ENCODE measurements at regions not wholly inside any gene's neighbourhood (a gene's known extent, or its start where the extent isn't known, plus 50 kb on each side); places are given as distances from the start of the nearest gene placed in this dataset.

GRCh38 chr2:149884871-149885270 lies 297.3 kb upstream of the MMADHC start:
- no peak for DNase-seq (ENCODE audit: low read depth)
- TF ChIP-seq CTCF (IDR thresholded peaks at IDR 0.05; ENCODE audit: low read length, missing control alignments), result no peak
- no peak overlapping the region for H3K4me3 ChIP-seq (replicated peaks; ENCODE audit: low read depth, low read length)

- no peak for TF ChIP-seq CTCF (IDR thresholded peaks at IDR 0.05; ENCODE audit: low read length, missing control alignments)
- DNase-seq (ENCODE audit: low read depth), result peak; percentile 21
- no peak overlapping the region for H3K4me3 ChIP-seq (replicated peaks; ENCODE audit: low read depth, low read length)
Measured at GRCh38 chr2:149877913-149878312, 290.3 kb upstream of the MMADHC start.

GRCh38 chr2:149877074-149877473 lies 289.5 kb upstream of the MMADHC start:
- no peak for DNase-seq (ENCODE audit: low read depth)
- TF ChIP-seq CTCF (IDR thresholded peaks at IDR 0.05; ENCODE audit: low read length, missing control alignments), result no peak
- no peak overlapping the region for H3K4me3 ChIP-seq (replicated peaks; ENCODE audit: low read depth, low read length)

- no peak for DNase-seq (ENCODE audit: low read depth)
- TF ChIP-seq CTCF (IDR thresholded peaks at IDR 0.05; ENCODE audit: low read length, missing control alignments), result no peak
- H3K4me3 ChIP-seq (replicated peaks; ENCODE audit: low read depth, low read length), result no peak overlapping the region
Measured at GRCh38 chr2:149873936-149874335, 286.4 kb upstream of the MMADHC start.

GRCh38 chr2:149872638-149873150 lies 285.1 kb upstream of the MMADHC start:
- no peak overlapping the region for H3K4me3 ChIP-seq (replicated peaks; ENCODE audit: low read depth, low read length)
- no peak for DNase-seq (ENCODE audit: low read depth)
- no peak for TF ChIP-seq CTCF (IDR thresholded peaks at IDR 0.05; ENCODE audit: low read length, missing control alignments)

GRCh38 chr2:149872041-149872440 lies 284.5 kb upstream of the MMADHC start:
- no peak for TF ChIP-seq CTCF (IDR thresholded peaks at IDR 0.05; ENCODE audit: low read length, missing control alignments)
- no peak for DNase-seq (ENCODE audit: low read depth)
- H3K4me3 ChIP-seq (replicated peaks; ENCODE audit: low read depth, low read length), result no peak overlapping the region

GRCh38 chr2:149871091-149871885 lies 283.7 kb upstream of the MMADHC start:
- no peak overlapping the region for H3K4me3 ChIP-seq (replicated peaks; ENCODE audit: low read depth, low read length)
- no peak for TF ChIP-seq CTCF (IDR thresholded peaks at IDR 0.05; ENCODE audit: low read length, missing control alignments)
- no peak for DNase-seq (ENCODE audit: low read depth)
